ENCODE measurements at regions not wholly inside any gene's neighbourhood (a gene's known extent, or its start where the extent isn't known, plus 50 kb on each side); places are given as distances from the start of the nearest gene placed in this dataset.

GRCh38 chr22:47691152-47691895, 928.9 kb downstream of the TBC1D22A start:
- H3K27me3 ChIP-seq (ENCODE audit: insufficient read depth, low read length, poor library complexity, severe bottlenecking) = no peaks in the 10 kb centered on the region
- no peak overlapping the region for H3K4me3 ChIP-seq (ENCODE audit: low read length)
- Mint-ChIP-seq H3K9me3 (no peaks in the 10 kb centered on the region), H3K4me1 (no peaks in the 10 kb centered on the region), H3K27me3 (peaks cover 5 to 10% of the 10 kb centered on the region in 2 donors), H3K36me3 (no peaks in the 10 kb centered on the region), H3K27ac (no peak overlapping the region), H3K4me3 (no peak overlapping the region)
- no peak for DNase-seq
- POLR2A ChIA-PET = no interaction called here
- CTCF ChIA-PET = no interaction called here
- no peaks in the 10 kb centered on the region for H3K36me3 ChIP-seq (ENCODE audit: insufficient read depth, low read length)
- H3K9me3 ChIP-seq (ENCODE audit: low read length) = no peaks in the 10 kb centered on the region
- H3K4me1 ChIP-seq (ENCODE audit: insufficient read depth, low read length) = no peaks in the 10 kb centered on the region
- no peak overlapping the region for H3K27ac ChIP-seq (ENCODE audit: low read depth, low read length)

GRCh38 chr22:47690586-47690985, 928.1 kb downstream of the TBC1D22A start:
- CTCF ChIA-PET = no interaction called here
- POLR2A ChIA-PET = no interaction called here
- no peak overlapping the region for H3K27ac Mint-ChIP-seq

GRCh38 chr22:47690166-47690565, 927.7 kb downstream of the TBC1D22A start:
- CTCF ChIA-PET = no interaction called here
- Mint-ChIP-seq H3K9me3 (no peaks in the 10 kb centered on the region), H3K27me3 (peaks cover 6 to 13% of the 10 kb centered on the region in 2 donors), H3K4me1 (no peaks in the 10 kb centered on the region), H3K36me3 (no peaks in the 10 kb centered on the region), H3K4me3 (no peak overlapping the region), H3K27ac (no peak overlapping the region)
- Histone ChIP-seq H3K36me3 (ENCODE audit: insufficient read depth, low read length) (no peaks in the 10 kb centered on the region), H3K4me3 (ENCODE audit: low read length) (no peak overlapping the region), H3K9me3 (ENCODE audit: low read length) (no peaks in the 10 kb centered on the region), H3K27ac (ENCODE audit: low read depth, low read length) (no peak overlapping the region), H3K4me1 (ENCODE audit: insufficient read depth, low read length) (no peaks in the 10 kb centered on the region), H3K27me3 (ENCODE audit: insufficient read depth, low read length, poor library complexity, severe bottlenecking) (no peaks in the 10 kb centered on the region)
- POLR2A ChIA-PET = no interaction called here
- DNase-seq = no peak

More at GRCh38 chr22:47690586-47690985, 928.1 kb downstream of the TBC1D22A start:
- no peaks in the 10 kb centered on the region for H3K9me3 Mint-ChIP-seq
- no peak for DNase-seq
- Histone ChIP-seq H3K27me3 (ENCODE audit: insufficient read depth, low read length, poor library complexity, severe bottlenecking) (no peaks in the 10 kb centered on the region), H3K4me1 (ENCODE audit: insufficient read depth, low read length) (no peaks in the 10 kb centered on the region), H3K9me3 (ENCODE audit: low read length) (no peaks in the 10 kb centered on the region), H3K27ac (ENCODE audit: low read depth, low read length) (no peak overlapping the region), H3K4me3 (ENCODE audit: low read length) (no peak overlapping the region), H3K36me3 (ENCODE audit: insufficient read depth, low read length) (no peaks in the 10 kb centered on the region)
- no peaks in the 10 kb centered on the region for H3K36me3 Mint-ChIP-seq
- no peak overlapping the region for H3K4me3 Mint-ChIP-seq
- no peaks in the 10 kb centered on the region for H3K4me1 Mint-ChIP-seq
- H3K27me3 Mint-ChIP-seq = peaks cover 6 to 11% of the 10 kb centered on the region in 2 donors

- POLR2A ChIA-PET = no interaction called here
- H3K27ac Mint-ChIP-seq = no peak overlapping the region
These were observed 925.3 kb downstream of the TBC1D22A start for GRCh38 chr22:47687776-47688175.

GRCh38 chr22:47687346-47687655, 924.9 kb downstream of the TBC1D22A start:
- Mint-ChIP-seq H3K4me3 (no peak overlapping the region), H3K27ac (no peak overlapping the region), H3K4me1 (no peaks in the 10 kb centered on the region), H3K27me3 (peaks cover 10 to 15% of the 10 kb centered on the region in 2 donors), H3K36me3 (peaks cover 0 to 5% (median 2%) of the 10 kb centered on the region in 3 donors), H3K9me3 (peaks cover 5 to 11% (median 9%) of the 10 kb centered on the region in 5 donors)
- ChIA-PET POLR2A (no interaction called here), CTCF (no interaction called here)
- H3K27me3 ChIP-seq (ENCODE audit: insufficient read depth, low read length, poor library complexity, severe bottlenecking) = no peaks in the 10 kb centered on the region
- DNase-seq = no peak
- no peaks in the 10 kb centered on the region for H3K4me1 ChIP-seq (ENCODE audit: insufficient read depth, low read length)
- H3K27ac ChIP-seq (ENCODE audit: low read depth, low read length) = no peak overlapping the region
- no peak overlapping the region for H3K4me3 ChIP-seq (ENCODE audit: low read length)
- no peaks in the 10 kb centered on the region for H3K9me3 ChIP-seq (ENCODE audit: low read length)
- no peaks in the 10 kb centered on the region for H3K36me3 ChIP-seq (ENCODE audit: insufficient read depth, low read length)

More at GRCh38 chr22:47687776-47688175, 925.3 kb downstream of the TBC1D22A start:
- CTCF ChIA-PET = no interaction called here
- Histone ChIP-seq H3K27me3 (ENCODE audit: insufficient read depth, low read length, poor library complexity, severe bottlenecking) (no peaks in the 10 kb centered on the region), H3K9me3 (ENCODE audit: low read length) (no peaks in the 10 kb centered on the region), H3K36me3 (ENCODE audit: insufficient read depth, low read length) (no peaks in the 10 kb centered on the region), H3K4me3 (ENCODE audit: low read length) (no peak overlapping the region), H3K4me1 (ENCODE audit: insufficient read depth, low read length) (no peaks in the 10 kb centered on the region), H3K27ac (ENCODE audit: low read depth, low read length) (no peak overlapping the region)
- H3K9me3 Mint-ChIP-seq = peaks cover under 1 to 10% (median 9%) of the 10 kb centered on the region in 5 donors
- H3K27me3 Mint-ChIP-seq = peaks cover 10 to 13% of the 10 kb centered on the region in 2 donors
- H3K4me1 Mint-ChIP-seq = no peaks in the 10 kb centered on the region
- DNase-seq = no peak
- no peak overlapping the region for H3K4me3 Mint-ChIP-seq
- peaks cover 0 to 5% (median 2%) of the 10 kb centered on the region in 3 donors for H3K36me3 Mint-ChIP-seq

GRCh38 chr22:47686594-47687345, 924.3 kb downstream of the TBC1D22A start:
- H3K36me3 Mint-ChIP-seq = peaks cover 0 to 5% (median 2%) of the 10 kb centered on the region in 3 donors
- H3K27ac Mint-ChIP-seq = no peak overlapping the region
- H3K27me3 Mint-ChIP-seq = peaks cover 10 to 12% of the 10 kb centered on the region in 2 donors
- ChIA-PET CTCF (no interaction called here), POLR2A (no interaction called here)
- Histone ChIP-seq H3K27me3 (ENCODE audit: insufficient read depth, low read length, poor library complexity, severe bottlenecking) (no peaks in the 10 kb centered on the region), H3K27ac (ENCODE audit: low read depth, low read length) (no peak overlapping the region), H3K4me1 (ENCODE audit: insufficient read depth, low read length) (no peaks in the 10 kb centered on the region), H3K9me3 (ENCODE audit: low read length) (no peaks in the 10 kb centered on the region), H3K36me3 (ENCODE audit: insufficient read depth, low read length) (no peaks in the 10 kb centered on the region), H3K4me3 (ENCODE audit: low read length) (no peak overlapping the region)
- H3K9me3 Mint-ChIP-seq = peaks cover 5 to 11% (median 9%) of the 10 kb centered on the region in 5 donors
- no peak for DNase-seq
- no peaks in the 10 kb centered on the region for H3K4me1 Mint-ChIP-seq
- H3K4me3 Mint-ChIP-seq = no peak overlapping the region

GRCh38 chr22:47681411-47682165, 919.1 kb downstream of the TBC1D22A start:
- Mint-ChIP-seq H3K4me1 (no peaks in the 10 kb centered on the region), H3K4me3 (no peak overlapping the region), H3K36me3 (peaks cover 0 to 5% (median 2%) of the 10 kb centered on the region in 3 donors)

More at GRCh38 chr22:47681411-47682165, 919.1 kb downstream of the TBC1D22A start:
- Histone ChIP-seq H3K4me1 (ENCODE audit: insufficient read depth, low read length) (no peaks in the 10 kb centered on the region), H3K27ac (ENCODE audit: low read depth, low read length) (no peak overlapping the region), H3K4me3 (ENCODE audit: low read length) (no peak overlapping the region), H3K36me3 (ENCODE audit: insufficient read depth, low read length) (no peaks in the 10 kb centered on the region), H3K27me3 (ENCODE audit: insufficient read depth, low read length, poor library complexity, severe bottlenecking) (no peaks in the 10 kb centered on the region), H3K9me3 (ENCODE audit: low read length) (no peaks in the 10 kb centered on the region)
- POLR2A ChIA-PET = no interaction called here
- Mint-ChIP-seq H3K9me3 (peaks cover 10 to 12% (median 11%) of the 10 kb centered on the region in 5 donors), H3K27ac (no peak overlapping the region), H3K27me3 (peaks cover 13 to 16% of the 10 kb centered on the region in 2 donors)
- CTCF ChIA-PET = no interaction called here
- no peak for DNase-seq

All from CD8-positive, alpha-beta memory T cell (primary cell).